Ecto neural progenitor cell (in vitro differentiated cells): ENCODE measurements at regions not wholly inside any gene's neighbourhood (a gene's known extent, or its start where the extent isn't known, plus 50 kb on each side); places are given as distances from the start of the nearest gene placed in this dataset.
"Not testable (repeated sequence)": the region's sequence is repeated elsewhere in the genome, so short reads cannot be mapped to it uniquely, and the experiment has no call there.

Experiments
- DNase-seq: peaks from one replicate; pipeline ENCODE4 v3.0.0-alpha.2; 2018; ENCODE audit warnings: low spot score

DNA sequence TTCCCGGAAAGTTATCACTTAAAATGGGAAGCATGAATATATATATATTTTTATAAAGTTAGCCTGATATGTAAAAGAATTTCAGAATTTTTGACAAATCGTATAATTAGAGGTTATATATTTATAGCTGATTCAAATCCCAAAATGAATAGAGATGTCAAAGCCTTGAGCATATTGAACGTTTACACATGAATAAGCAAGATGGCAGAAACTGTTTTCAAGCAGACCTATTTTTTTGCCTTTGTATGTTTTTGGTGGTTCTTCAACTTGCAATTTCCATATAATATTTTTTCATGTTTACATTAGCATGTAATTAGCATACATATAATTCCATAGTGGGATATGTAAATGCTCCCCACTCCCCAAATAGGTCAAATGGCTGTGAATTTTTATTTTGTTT is 189.9 kb downstream of the PRL start:
- DNase-seq, result no peak

DNA sequence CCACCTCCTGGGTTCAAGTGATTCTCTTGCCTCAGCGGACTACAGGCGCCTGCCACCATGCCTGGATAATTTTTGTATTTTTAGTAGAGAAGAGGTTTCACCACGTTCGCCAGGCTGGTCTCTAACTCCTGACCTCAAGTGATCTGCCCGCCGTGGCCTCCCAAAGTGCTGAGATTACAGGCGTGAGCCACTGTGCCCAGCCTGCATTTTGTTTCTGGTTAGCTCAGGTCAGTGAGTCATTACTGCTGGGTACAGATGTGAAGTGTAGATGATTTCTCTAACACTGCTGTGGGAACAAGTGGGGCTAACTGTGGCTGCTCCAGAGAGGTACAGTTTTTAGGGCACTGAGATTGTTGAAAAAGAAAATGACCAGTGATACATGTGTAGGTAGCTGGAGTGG is 188.6 kb downstream of the PRL start:
- DNase-seq, result no peak

DNA sequence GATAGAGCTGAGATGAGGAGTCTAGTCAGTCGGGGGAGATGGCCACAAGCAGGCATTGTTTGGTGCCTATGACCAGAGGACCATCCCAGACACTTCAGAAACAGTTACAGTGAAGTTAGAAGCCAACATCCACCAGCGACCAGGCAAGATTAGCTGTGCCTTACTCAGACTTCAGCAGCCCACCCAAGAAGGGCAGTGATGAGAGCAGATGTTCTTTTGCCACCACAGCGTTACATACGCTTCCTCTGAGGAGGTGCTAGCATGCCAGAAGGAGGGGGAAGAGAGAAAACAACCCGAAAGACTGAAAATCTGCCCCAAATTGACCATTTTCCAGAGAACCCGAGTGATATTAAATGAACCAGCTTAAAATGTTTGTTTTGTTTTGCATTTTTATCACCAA is 186.8 kb downstream of the PRL start:
- no peak for DNase-seq

GRCh38 chr6:22112461-22112860 is 184.4 kb downstream of the PRL start:
- no peak for DNase-seq

GRCh38 chr6:22113026-22113766 is 183.6 kb downstream of the PRL start:
- DNase-seq, result no peak

- no peak for DNase-seq
These were observed 181.3 kb downstream of the PRL start for GRCh38 chr6:22115559-22115958.

DNA sequence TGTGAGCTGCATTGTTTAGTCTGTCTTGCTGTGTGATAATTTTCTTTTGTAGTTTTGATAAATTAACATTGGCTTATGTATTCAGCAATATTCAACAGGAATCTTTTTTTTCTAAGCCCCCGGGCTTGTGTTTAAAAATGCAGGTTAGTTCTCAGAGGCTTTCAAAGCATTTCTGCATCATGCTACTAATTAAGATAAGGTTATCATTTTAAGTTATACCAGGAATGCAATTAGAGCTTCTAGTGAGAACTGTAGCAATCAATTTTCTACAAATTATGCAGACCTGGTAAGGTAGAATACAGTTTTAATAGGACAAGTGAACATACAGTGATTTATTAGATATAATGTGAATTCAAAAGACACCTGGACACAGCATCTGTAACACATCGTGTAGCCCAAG is 179.2 kb downstream of the PRL start:
- DNase-seq, result no peak

DNA sequence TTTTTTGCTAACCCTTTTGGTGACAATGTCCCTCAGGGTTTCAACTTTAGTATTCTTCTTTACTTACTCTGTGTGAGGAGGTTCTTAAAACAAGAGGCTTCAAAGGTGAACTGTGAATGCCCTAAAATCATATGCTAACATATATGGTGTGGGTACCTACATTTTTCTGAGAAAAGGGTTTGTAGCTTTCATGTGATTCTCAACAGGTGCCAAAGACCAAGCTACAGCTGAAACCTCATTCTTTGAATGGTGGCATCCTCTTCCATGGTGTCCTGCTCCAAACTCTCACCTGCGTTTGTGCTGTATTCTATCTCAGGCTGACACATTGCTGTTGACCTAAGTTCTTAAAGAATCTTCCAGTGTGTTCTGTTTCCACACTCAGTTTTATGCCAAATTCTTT is 177.3 kb downstream of the PRL start:
- no peak for DNase-seq

DNA sequence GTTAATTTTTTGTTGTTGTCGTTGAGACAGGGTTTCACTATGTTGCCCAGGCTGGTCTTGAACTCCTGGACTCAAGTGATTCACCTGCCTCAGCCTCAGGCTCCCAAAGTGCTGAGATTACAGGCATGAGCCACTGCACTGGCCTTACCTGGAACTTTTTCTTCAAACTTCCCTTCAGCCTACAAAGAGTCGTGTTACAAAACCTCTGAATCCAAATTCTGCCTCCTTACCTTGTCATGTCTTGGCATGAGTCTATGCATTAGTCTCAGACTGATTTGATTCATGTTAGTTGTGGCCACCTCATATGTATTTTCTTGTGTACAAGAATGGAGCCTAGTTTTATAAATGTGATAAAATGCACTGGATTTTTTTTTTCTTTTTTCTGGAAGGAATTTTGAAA is 172.1 kb downstream of the PRL start:
- no peak for DNase-seq

- no peak for DNase-seq
These were observed 169.9 kb downstream of the PRL start for GRCh38 chr6:22126910-22127309.

DNA sequence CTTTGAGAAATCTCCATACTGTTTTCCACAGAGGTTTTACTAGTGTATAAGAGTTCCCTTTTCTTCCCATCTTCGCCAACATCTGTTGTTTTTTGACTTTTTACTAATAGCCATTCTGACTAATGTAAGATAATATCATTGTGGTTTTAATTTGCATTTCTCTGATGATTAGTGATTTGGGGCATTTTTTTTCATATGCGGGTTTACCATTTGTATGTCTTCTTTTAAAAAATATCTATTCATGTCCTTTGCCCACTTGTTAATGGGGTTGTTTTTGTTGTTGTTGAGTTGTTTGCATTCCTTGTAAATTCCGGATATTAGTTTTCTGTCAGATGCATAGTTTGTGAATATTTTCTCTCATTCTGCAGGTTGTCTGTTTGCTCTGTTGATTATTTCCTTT is 167.1 kb downstream of the PRL start:
- no peak for DNase-seq

GRCh38 chr6:22132656-22133055 is 164.2 kb downstream of the PRL start:
- DNase-seq, result no peak

GRCh38 chr6:22133357-22133756 is 163.5 kb downstream of the PRL start:
- DNase-seq, result no peak

DNA sequence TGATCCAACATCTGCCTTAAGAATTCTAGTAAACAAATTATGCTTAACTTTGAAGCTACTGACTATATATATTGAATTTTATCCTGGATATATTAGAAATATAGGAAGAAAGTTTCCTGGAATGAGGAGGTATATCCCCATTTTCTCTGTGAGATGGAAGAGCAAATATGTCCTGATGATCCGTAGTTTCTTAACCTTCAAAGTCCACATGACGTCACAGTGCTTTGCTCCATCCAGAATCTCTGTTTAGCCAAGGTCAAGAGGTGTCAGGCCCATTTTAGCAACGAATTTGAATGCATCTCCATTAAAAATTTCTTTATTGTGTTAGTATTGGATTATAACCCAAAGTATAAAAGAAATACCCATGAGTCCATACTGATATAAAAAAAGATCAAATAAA is 162.5 kb downstream of the PRL start:
- DNase-seq, result no peak

DNA sequence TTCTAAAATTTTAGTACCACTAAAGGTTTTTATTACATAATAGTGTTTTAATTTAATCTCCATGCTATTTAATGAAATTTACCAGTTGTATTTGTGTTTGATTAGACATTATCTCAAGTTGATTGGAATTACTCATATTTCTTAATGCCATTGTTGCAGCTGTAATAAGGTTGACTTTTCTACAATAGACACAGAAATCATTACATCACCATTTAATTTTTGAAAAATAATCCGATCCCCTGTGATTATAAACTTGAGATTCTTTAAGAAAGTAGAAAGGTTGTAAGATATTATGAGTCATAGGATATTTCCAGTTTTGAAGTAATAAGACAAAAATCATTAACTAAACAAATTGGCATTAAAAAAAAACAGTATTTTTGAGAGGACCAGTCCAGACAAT is 161.4 kb downstream of the PRL start:
- DNase-seq, result no peak

GRCh38 chr6:22140736-22141135 is 156.1 kb downstream of the PRL start:
- not testable (repeated sequence) for DNase-seq

DNA sequence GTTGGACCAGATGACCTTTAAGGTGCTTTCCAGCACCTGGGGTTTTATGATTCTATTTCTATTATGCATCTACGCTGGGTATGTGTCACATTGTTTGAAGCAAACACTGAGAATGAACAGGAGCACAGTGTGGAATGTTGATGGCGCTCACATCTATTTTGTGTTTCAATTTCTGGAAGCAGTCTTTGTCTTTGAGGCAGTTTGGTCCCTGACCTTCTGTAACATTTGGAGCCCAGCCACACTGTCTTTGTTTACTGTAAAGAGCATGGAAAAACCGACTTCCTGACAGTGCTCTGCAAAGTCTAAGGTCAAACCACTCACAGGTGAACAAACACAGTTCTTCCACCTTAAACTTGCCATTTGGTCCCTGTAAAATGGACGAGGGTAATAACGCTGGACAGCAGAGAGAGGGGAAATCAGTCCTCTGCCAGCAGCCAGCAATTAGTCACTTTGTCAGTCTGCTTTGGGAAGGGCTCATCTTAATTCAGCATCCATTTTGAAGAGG is 155.5 kb downstream of the PRL start:
- no peak for DNase-seq

GRCh38 chr6:22142856-22143255 is 154.0 kb downstream of the PRL start:
- no peak for DNase-seq

DNA sequence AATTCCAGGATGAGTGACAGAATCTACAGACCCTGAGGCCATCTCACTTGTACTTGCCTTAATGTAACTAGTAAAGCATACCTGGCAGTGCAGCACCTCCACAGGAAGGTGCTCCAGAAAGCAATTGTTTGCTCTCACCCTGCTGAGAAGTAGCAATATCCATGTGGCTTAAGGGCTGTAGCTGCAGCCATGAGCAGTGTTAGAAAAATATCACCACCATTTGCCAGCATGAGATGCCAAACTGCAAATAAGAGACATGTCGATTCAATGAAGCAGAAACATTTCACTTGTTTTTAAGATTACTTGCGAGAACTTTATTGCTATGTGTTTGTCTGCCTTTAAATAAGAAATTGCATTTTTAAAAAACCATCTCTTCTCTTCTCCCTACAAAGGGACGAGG is 151.5 kb downstream of the PRL start:
- DNase-seq, result no peak

DNA sequence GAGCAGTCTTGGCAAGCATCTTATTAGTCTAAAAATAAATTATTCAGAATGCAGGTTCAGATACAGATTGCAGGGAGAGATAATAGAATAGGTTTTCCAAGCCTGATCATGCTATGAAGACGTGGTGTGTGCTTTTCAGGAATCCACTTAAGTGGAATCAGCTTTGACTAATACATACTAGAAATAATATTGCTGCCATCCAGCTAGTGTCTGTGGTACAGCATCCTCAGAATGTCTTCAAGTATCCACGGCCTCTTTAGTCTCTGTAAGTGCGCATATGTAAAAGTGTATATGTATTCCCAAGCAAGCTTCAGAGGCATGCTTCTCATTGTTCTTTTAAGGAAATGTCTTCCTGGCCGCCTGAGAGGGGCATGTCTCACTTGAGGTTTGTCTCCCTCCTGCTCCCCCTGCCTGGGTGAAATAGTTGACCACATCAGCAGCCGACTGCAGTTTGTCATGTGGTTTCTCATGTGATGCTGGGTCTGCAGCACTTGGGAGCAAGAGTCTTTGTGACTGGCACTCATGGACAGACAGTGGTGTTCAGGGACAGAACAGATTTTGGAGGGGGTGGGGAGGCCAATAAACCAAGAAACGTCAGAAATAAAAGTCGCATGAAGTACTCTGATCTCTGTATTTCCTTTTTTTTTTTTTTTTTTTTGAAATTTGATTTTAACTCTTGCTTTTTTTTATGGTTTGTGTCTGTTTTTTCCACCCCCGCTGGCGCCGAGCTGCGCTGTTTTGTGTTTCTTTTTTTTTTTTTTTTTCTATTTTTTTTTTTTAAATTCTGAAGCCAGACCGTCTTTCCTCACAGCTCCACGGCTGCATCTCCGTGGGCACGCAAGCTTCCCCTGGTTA is 150.8 kb downstream of the PRL start:
- no peak for DNase-seq

DNA sequence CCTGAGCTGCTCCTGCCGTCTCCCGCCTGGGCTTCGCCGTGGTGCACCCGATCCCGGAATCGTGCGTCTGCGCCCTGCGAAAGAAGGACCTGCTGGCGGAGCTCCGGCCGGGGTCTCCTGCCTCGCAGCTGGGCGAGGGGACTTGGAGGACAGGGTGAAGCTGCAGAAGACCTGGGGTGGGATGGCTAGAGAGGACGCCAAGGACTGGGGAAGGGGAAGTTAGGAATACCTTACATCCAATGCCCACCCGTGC is 150.2 kb downstream of the PRL start:
- DNase-seq, result no peak

DNA sequence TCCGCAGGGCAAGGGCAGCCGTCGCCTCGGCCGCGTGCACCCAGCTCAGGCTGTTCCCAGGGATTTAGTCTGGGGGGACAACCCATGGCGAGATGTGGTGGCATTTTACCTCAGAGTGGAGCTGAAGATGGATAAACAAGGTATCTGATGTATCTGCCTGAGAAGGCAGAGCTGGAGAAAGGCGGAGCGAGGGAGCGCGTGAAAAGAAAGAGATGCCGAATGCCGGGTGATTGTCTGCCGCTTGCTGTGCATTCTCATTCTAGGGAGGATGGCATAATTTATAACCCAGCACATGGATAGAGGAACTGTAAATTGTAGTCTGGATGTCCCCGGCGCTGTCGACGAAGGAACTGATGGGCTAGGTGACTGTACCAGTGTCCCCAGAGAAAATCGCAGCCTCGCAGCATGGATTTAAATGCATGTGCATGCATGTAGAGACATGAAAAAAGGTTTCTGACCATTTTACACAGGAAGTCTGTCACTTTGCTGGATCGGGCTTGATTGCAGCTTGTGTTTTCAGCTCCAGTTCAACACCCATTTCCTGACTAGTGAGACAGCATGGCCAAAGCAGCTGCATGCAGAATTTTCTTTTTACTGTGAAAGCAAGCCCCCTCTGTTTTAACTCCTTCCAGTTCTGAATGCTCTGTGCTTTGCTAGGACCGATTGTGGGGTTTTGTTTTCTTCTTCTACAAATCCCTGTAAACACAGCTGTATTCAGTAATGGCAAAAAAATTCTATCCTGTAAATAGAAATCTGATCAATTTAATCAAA is 149.7 kb downstream of the PRL start:
- DNase-seq, result no peak
